Transverse colon (tissue), 3 donors: ENCODE measurements at regions not wholly inside any gene's neighbourhood (a gene's known extent, or its start where the extent isn't known, plus 50 kb on each side); places are given as distances from the start of the nearest gene placed in this dataset.

Experiments
- POLR2A ChIP-seq: fragments of 450-650 bp; IDR thresholded peaks from one replicate; pipeline ENCODE4 v1.6.1; 2016; ENCODE audit warnings: antibody characterized with exemption, mild to moderate bottlenecking, moderate library complexity
- TF ChIP-seq, protein P1 (sequence below), 5 experiments: fragments of 200-600 bp in 3 of 5; fragments of 450-650 bp in 2 of 5; sonication (generic) in 3 of 5; IDR thresholded peaks; 1 replicate in 2 of 5; 2 replicates in 3 of 5; pipeline ENCODE4 v1.5.1; 2016 to 2017; ENCODE audit warnings: antibody characterized with exemption in 5 of 5, inconsistent platforms in 3 of 5, mild to moderate bottlenecking in 2 of 5, moderate library complexity in 1 of 5

DNA sequence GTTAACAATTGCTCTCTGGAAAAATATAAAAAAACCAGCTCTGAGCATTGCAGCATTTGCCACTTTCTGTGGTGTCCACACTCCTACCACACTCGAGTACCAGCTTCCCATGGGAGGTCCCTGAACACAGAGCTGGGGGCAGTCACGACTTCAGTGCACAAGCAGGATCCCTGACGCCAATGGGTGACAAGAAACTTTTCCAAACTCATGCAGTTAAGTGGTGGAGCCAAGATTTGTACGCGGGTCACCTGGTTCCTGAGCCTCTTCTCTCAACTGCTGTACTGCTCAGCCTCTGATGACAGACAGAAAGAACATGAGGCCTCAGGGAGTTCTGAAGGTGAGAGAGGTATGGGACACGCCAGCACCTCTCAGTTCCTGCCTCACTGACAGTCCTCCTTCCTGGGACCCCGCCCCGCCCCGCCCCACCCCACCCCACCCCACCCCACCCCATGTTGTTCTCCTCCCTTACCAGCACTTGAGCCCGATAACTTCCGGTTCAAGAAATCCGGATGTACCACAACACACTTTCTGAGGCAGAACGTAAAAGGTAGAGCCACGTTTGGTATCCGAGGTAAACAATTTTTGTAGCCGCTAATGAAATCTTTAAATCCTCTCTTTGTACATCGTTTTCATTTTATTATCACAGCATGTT, 287.6 kb downstream of the MYCN start:
- TF ChIP-seq, protein P1, sequence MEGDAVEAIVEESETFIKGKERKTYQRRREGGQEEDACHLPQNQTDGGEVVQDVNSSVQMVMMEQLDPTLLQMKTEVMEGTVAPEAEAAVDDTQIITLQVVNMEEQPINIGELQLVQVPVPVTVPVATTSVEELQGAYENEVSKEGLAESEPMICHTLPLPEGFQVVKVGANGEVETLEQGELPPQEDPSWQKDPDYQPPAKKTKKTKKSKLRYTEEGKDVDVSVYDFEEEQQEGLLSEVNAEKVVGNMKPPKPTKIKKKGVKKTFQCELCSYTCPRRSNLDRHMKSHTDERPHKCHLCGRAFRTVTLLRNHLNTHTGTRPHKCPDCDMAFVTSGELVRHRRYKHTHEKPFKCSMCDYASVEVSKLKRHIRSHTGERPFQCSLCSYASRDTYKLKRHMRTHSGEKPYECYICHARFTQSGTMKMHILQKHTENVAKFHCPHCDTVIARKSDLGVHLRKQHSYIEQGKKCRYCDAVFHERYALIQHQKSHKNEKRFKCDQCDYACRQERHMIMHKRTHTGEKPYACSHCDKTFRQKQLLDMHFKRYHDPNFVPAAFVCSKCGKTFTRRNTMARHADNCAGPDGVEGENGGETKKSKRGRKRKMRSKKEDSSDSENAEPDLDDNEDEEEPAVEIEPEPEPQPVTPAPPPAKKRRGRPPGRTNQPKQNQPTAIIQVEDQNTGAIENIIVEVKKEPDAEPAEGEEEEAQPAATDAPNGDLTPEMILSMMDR (IDR thresholded peaks at IDR 0.05): no peak
- TF ChIP-seq POLR2A: no peak
